ENCODE measurements at regions not wholly inside any gene's neighbourhood (a gene's known extent, or its start where the extent isn't known, plus 50 kb on each side); places are given as distances from the start of the nearest gene placed in this dataset.

DNA sequence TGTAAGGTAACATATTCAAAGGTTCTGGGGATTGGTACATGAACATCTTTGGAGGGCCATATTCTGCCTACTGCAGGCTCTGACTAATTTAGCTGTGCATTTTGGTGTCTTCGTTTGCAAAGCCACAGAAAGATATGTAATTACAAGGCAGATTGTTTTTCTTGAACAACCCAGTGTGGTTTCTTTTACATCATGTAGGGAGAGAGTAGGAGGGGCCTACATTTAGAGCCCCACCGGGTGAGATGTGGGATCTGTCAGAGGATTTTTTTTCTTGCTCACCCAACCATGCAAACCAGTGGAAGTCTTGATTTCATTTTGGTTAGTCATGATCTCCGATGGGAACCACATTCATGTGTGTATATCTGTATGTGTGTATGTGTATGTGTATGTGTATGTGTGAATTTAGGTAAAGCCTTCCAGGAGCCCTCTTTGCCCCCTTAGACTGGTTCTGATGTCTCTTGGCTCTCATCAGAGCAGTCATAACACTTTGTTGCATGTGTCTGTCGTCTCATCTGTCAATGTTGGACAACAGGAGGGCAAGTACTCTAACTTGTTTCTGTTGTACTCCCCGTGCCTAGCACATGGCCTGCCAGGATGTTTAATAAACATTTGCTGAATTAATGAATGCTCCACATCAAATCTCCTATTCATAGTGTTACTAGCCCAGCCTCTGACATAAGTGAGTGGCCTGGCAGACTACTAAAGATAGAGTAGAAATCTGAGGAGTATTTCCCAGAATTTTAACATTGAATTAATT is 239.9 kb downstream of the MTX2 start:
- TF ChIP-seq, protein P1, sequence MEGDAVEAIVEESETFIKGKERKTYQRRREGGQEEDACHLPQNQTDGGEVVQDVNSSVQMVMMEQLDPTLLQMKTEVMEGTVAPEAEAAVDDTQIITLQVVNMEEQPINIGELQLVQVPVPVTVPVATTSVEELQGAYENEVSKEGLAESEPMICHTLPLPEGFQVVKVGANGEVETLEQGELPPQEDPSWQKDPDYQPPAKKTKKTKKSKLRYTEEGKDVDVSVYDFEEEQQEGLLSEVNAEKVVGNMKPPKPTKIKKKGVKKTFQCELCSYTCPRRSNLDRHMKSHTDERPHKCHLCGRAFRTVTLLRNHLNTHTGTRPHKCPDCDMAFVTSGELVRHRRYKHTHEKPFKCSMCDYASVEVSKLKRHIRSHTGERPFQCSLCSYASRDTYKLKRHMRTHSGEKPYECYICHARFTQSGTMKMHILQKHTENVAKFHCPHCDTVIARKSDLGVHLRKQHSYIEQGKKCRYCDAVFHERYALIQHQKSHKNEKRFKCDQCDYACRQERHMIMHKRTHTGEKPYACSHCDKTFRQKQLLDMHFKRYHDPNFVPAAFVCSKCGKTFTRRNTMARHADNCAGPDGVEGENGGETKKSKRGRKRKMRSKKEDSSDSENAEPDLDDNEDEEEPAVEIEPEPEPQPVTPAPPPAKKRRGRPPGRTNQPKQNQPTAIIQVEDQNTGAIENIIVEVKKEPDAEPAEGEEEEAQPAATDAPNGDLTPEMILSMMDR (IDR thresholded peaks at IDR 0.05) = no peak
- no peak for TF ChIP-seq POLR2A (IDR thresholded peaks at IDR 0.05)

All from Peyer's patch (tissue), 4 donors.